Adrenal gland (tissue), 5 donors: ENCODE measurements at regions not wholly inside any gene's neighbourhood (a gene's known extent, or its start where the extent isn't known, plus 50 kb on each side); places are given as distances from the start of the nearest gene placed in this dataset.

Experiments used
- CTCF ChIP-seq, 6 experiments: fragments of 450-650 bp in 4 of 6; fragments of 200-600 bp in 2 of 6; sonication (generic) in 1 of 6; IDR thresholded peaks; 1 replicate in 5 of 6; 2 replicates in 1 of 6; pipeline versions ENCODE4 v1.5.1 to v1.8.0; 2016 to 2021; ENCODE audit warnings: antibody characterized with exemption in 6 of 6, mild to moderate bottlenecking in 2 of 6, moderate library complexity in 1 of 6
- POLR2A ChIP-seq, 2 donors: fragments of 450-650 bp; IDR thresholded peaks; one replicate each; pipeline ENCODE4 v1.6.1; 2017; ENCODE audit warnings: antibody characterized with exemption in 2 of 2, mild to moderate bottlenecking in 2 of 2, moderate library complexity in 1 of 2
- donor health status: DM: no; HTN: no; CAD: no.

DNA sequence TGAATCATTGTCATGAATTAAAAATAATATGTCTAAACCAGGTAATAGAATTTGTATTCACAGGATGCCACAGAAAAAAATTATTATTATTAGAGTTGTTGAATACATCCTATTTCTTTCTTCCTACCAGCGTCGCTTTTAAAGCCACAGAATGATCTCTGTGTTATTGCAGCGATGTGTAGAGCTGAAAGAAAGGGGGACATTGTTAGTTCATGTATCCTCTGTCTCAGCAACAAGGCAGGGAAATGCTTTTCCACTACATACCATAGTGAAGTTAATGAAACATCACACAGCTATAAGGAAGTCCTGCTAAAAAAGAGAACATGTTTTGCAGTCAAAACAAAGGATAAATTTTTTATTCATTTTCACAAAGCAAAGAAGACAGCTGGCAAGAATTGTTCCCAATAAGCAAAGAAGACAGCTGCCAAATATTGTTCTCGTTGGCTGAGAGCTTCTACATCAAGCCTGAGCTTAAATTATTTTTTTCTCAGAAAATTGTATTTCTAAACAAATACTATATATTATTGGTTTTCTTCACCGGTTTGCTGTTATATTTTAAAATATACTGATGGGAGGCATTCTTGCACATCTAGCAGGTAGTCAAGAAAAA lies 1234.4 kb downstream of the SUCLG1 start:
- TF ChIP-seq CTCF (IDR thresholded peaks at IDR 0.05): no peak
- TF ChIP-seq POLR2A (IDR thresholded peaks at IDR 0.05): no peak
